ENCODE measurements at regions not wholly inside any gene's neighbourhood (a gene's known extent, or its start where the extent isn't known, plus 50 kb on each side); places are given as distances from the start of the nearest gene placed in this dataset.

DNA sequence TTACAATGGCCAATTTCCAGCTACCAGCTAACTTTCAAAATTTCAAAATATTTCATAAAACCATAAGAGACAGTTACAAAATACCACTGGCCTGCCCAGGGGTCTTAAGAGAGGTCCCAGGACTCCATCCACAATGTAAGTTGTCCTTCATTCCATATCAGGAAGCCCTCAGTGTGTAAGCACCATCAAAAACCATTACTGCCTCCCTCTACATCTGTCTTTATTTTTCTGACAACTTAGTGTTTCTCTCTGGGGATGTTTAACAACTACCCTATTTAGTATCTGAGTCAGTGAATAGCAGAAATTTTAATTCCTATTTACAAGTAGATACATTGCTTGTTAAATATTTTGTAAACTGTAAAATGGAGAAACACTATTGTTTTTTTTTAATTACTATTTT lies 339.3 kb upstream of the ADAMTS5 start:
- BruUV-seq (replicated peaks), result no TSS peak
- Histone ChIP-seq H3K9me1 (replicated peaks; ENCODE audit: control insufficient read depth, extremely low read depth, insufficient read depth, low read length) (no peaks in the 10 kb centered on the region), H3K4me3 (replicated peaks in 1 of 3; ENCODE audit: insufficient read depth in 1 of 3, low read depth in 1 of 3, low read length in 3 of 3) (no peak overlapping the region), H3K4me1 (ENCODE audit: control insufficient read depth, extremely low read depth, insufficient read depth, low read length) (no peaks in the 10 kb centered on the region), H3K36me3 (ENCODE audit: control insufficient read depth in 2 of 2, extremely low read depth in 1 of 2, insufficient read depth in 2 of 2, low read length in 2 of 2) (no peaks in the 10 kb centered on the region), H4K20me1 (replicated peaks; ENCODE audit: control insufficient read depth, extremely low read depth, insufficient read depth, low read length) (no peaks in the 10 kb centered on the region), H3K27ac (ENCODE audit: insufficient read depth, low read depth, low read length) (no peak overlapping the region), H3K27me3 (ENCODE audit: control insufficient read depth in 2 of 2, insufficient read depth in 2 of 2, low read length in 2 of 2) (no peaks in the 10 kb centered on the region), H3K9ac (replicated peaks; ENCODE audit: extremely low read depth, insufficient read depth, low read length) (no peak overlapping the region), H3K4me2 (ENCODE audit: insufficient read depth, low read length) (no peak overlapping the region), H3K79me2 (ENCODE audit: control insufficient read depth, insufficient read depth, low read length) (no peaks in the 10 kb centered on the region), H3K9me3 (replicated peaks; ENCODE audit: control insufficient read depth, insufficient read depth, low read length) (no peaks in the 10 kb centered on the region), H2AFZ (ENCODE audit: low read depth, low read length) (no peak overlapping the region)
- FAIRE-seq, result no peak
- dilution Hi-C loops (cut with MboI; ENCODE audit: extremely low pct_ligation_motif_present, low sequenced_read_pairs), result no loop called here
- intact Hi-C loops (cut with micrococcal nuclease), result no loop called here
- no peak for TF ChIP-seq GATA2 (IDR thresholded peaks at IDR 0.05; ENCODE audit: insufficient read depth, insufficient read length, low read depth, low read length)
- TF ChIP-seq, protein P1, sequence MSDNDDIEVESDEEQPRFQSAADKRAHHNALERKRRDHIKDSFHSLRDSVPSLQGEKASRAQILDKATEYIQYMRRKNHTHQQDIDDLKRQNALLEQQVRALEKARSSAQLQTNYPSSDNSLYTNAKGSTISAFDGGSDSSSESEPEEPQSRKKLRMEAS (IDR thresholded peaks at IDR 0.05; ENCODE audit: insufficient read depth, insufficient read length), result no peak
- no peak for TF ChIP-seq POLR2AphosphoS5 (IDR thresholded peaks at IDR 0.05; ENCODE audit: insufficient read depth, low read depth, low read length)
- no peak for TF ChIP-seq FOS (IDR thresholded peaks at IDR 0.05; ENCODE audit: borderline replicate concordance, insufficient read depth, low read length)
- CTCF ChIA-PET, result no interaction called here
- no peak for DNase-seq (ENCODE audit: low read depth, low spot score)
- POLR2A ChIA-PET, result no interaction called here

DNA sequence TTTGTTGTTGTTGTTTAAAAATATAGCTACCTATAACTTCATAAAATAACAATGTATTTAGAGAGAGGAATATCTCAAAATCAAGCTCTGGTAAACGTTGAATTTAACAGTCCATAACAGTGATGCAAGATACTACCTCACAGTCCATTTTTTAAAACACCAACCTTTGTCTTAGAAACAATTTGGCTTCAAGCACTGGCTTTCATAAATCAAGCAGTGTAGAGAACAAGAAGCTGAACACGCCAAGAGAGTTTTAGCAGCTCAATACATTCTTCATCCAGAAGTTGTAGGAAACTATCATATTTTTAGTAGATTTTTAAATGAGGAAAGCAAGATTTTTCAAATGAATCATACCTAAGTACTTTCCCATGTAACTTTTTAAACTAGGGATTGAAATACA lies 334.3 kb upstream of the ADAMTS5 start:
- H3K79me2 ChIP-seq (ENCODE audit: control insufficient read depth, insufficient read depth, low read length), result no peaks in the 10 kb centered on the region
- no peak for TF ChIP-seq JUN (IDR thresholded peaks at IDR 0.05; ENCODE audit: borderline replicate concordance, insufficient read depth, insufficient read length, low read depth)
- no peak for TF ChIP-seq FOS (IDR thresholded peaks at IDR 0.05; ENCODE audit: borderline replicate concordance, insufficient read depth, low read length)
- no peak for TF ChIP-seq GATA2 (IDR thresholded peaks at IDR 0.05; ENCODE audit: insufficient read depth, insufficient read length, low read depth, low read length)
- no peak for TF ChIP-seq EZH2 (IDR thresholded peaks at IDR 0.05; ENCODE audit: borderline replicate concordance, low read depth, low read length, severe bottlenecking)
- no peak for TF ChIP-seq MYC (IDR thresholded peaks at IDR 0.05; ENCODE audit: low read depth, low read length)
- TF ChIP-seq, protein P2, sequence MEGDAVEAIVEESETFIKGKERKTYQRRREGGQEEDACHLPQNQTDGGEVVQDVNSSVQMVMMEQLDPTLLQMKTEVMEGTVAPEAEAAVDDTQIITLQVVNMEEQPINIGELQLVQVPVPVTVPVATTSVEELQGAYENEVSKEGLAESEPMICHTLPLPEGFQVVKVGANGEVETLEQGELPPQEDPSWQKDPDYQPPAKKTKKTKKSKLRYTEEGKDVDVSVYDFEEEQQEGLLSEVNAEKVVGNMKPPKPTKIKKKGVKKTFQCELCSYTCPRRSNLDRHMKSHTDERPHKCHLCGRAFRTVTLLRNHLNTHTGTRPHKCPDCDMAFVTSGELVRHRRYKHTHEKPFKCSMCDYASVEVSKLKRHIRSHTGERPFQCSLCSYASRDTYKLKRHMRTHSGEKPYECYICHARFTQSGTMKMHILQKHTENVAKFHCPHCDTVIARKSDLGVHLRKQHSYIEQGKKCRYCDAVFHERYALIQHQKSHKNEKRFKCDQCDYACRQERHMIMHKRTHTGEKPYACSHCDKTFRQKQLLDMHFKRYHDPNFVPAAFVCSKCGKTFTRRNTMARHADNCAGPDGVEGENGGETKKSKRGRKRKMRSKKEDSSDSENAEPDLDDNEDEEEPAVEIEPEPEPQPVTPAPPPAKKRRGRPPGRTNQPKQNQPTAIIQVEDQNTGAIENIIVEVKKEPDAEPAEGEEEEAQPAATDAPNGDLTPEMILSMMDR (IDR thresholded peaks at IDR 0.05; ENCODE audit: extremely low read depth in 1 of 2, insufficient read depth in 1 of 2, low read depth in 1 of 2, low read length in 2 of 2), result no peak
- TF ChIP-seq, protein P1 (IDR thresholded peaks at IDR 0.05; ENCODE audit: insufficient read depth, insufficient read length), result no peak
- TF ChIP-seq POLR2AphosphoS5 (IDR thresholded peaks at IDR 0.05; ENCODE audit: insufficient read depth, low read depth, low read length), result no peak
- no peak for TF ChIP-seq POLR2A (IDR thresholded peaks at IDR 0.05; ENCODE audit: low read depth, low read length)
- H3K4me1 ChIP-seq (ENCODE audit: control insufficient read depth, extremely low read depth, insufficient read depth, low read length), result no peaks in the 10 kb centered on the region
- no peaks in the 10 kb centered on the region for H3K9me1 ChIP-seq (replicated peaks; ENCODE audit: control insufficient read depth, extremely low read depth, insufficient read depth, low read length)
- no peak overlapping the region for H3K4me2 ChIP-seq (ENCODE audit: insufficient read depth, low read length)
- H3K27ac ChIP-seq (ENCODE audit: insufficient read depth, low read depth, low read length), result no peak overlapping the region
- H3K36me3 ChIP-seq (ENCODE audit: control insufficient read depth in 2 of 2, extremely low read depth in 1 of 2, insufficient read depth in 2 of 2, low read length in 2 of 2), result no peaks in the 10 kb centered on the region
- H3K27me3 ChIP-seq (ENCODE audit: control insufficient read depth in 2 of 2, insufficient read depth in 2 of 2, low read length in 2 of 2), result no peaks in the 10 kb centered on the region
- FAIRE-seq, result no peak
- dilution Hi-C loops (cut with MboI; ENCODE audit: extremely low pct_ligation_motif_present, low sequenced_read_pairs) (no loop called here), intact Hi-C loops (cut with micrococcal nuclease) (no loop called here)
- H4K20me1 ChIP-seq (replicated peaks; ENCODE audit: control insufficient read depth, extremely low read depth, insufficient read depth, low read length), result no peaks in the 10 kb centered on the region
- no peak overlapping the region for H2AFZ ChIP-seq (ENCODE audit: low read depth, low read length)
- no peaks in the 10 kb centered on the region for H3K9me3 ChIP-seq (replicated peaks; ENCODE audit: control insufficient read depth, insufficient read depth, low read length)
- H3K4me3 ChIP-seq (replicated peaks in 1 of 3; ENCODE audit: insufficient read depth in 1 of 3, low read depth in 1 of 3, low read length in 3 of 3), result no peak overlapping the region
- ChIA-PET POLR2A (no interaction called here), CTCF (no interaction called here)
- H3K9ac ChIP-seq (replicated peaks; ENCODE audit: extremely low read depth, insufficient read depth, low read length), result no peak overlapping the region
- no peak for DNase-seq (ENCODE audit: low read depth, low spot score)
- no TSS peak for BruUV-seq (replicated peaks)
